Neural cell (in vitro differentiated cells): ENCODE measurements at regions not wholly inside any gene's neighbourhood (a gene's known extent, or its start where the extent isn't known, plus 50 kb on each side); places are given as distances from the start of the nearest gene placed in this dataset.

Source experiments
- H2AFZ ChIP-seq: fragments of 200-600, 300-800 bp; sonication (generic), shearing (Covaris generic); 2 replicates; pipeline ENCODE4 v1.6.0; 2014; ENCODE audit warnings: low read depth, mild to moderate bottlenecking, antibody characterized with exemption, low read length, moderate library complexity
- H3F3A ChIP-seq: fragments of 200-600 bp; shearing (Covaris generic); 2 replicates; pipeline ENCODE4 v1.6.1; 2016; ENCODE audit warnings: mild to moderate bottlenecking, moderate library complexity, mixed read lengths, antibody characterized with exemption, low read length; ENCODE audit not compliant: insufficient read depth, poor library complexity, severe bottlenecking
- H3K27ac ChIP-seq: fragments of 200-600, 300-800 bp; sonication (generic), shearing (Covaris generic); 2 replicates; pipeline ENCODE4 v1.5.1; 2014; ENCODE audit warnings: mild to moderate bottlenecking, low read length, moderate library complexity
- H3K27me3 ChIP-seq: fragments of 300-800, 200-600 bp; sonication (generic), shearing (Covaris generic); 2 replicates; pipeline ENCODE4 v1.6.0; 2014; ENCODE audit warnings: mild to moderate bottlenecking, low read depth, low read length, moderate library complexity; ENCODE audit not compliant: insufficient read depth
- H3K36me3 ChIP-seq: fragments of 300-800, 200-600 bp; sonication (generic), shearing (Covaris generic); 2 replicates; pipeline ENCODE4 v1.5.1; 2014; ENCODE audit warnings: mild to moderate bottlenecking, antibody characterized with exemption, low read length, moderate library complexity; ENCODE audit not compliant: insufficient read depth
- H3K4me2 ChIP-seq: fragments of 300-800, 200-600 bp; sonication (generic), shearing (Covaris generic); 2 replicates; pipeline ENCODE4 v1.6.0; 2014; ENCODE audit warnings: mild to moderate bottlenecking, low read length
- H3K4me3 ChIP-seq: fragments of 300-800, 200-600 bp; sonication (generic), shearing (Covaris generic); 2 replicates; pipeline ENCODE4 v1.5.1; 2014; ENCODE audit warnings: mild to moderate bottlenecking, low read length, moderate library complexity
- H3K79me2 ChIP-seq: fragments of 200-600 bp; shearing (Covaris generic); replicated peaks from 2 replicates; pipeline ENCODE4 v1.6.0; 2014; ENCODE audit warnings: mild to moderate bottlenecking, low read length, moderate library complexity; ENCODE audit not compliant: insufficient read depth
- H3K9ac ChIP-seq: fragments of 300-800, 200-600 bp; sonication (generic), shearing (Covaris generic); 2 replicates; pipeline ENCODE4 v1.6.1; 2016; ENCODE audit warnings: mild to moderate bottlenecking, low read length, mixed read lengths
- H3K9me2 ChIP-seq: fragments of 200-600 bp; shearing (Covaris generic); 2 replicates; pipeline ENCODE4 v1.6.1; 2016; ENCODE audit warnings: mild to moderate bottlenecking, low read length, mixed read lengths; ENCODE audit not compliant: insufficient read depth
- H3K9me3 ChIP-seq: fragments of 200-600, 300-800 bp; sonication (generic), shearing (Covaris generic); 2 replicates; pipeline ENCODE4 v1.6.1; 2016; ENCODE audit warnings: mild to moderate bottlenecking, mixed run types, low read length, moderate library complexity, mixed read lengths
- H4K20me1 ChIP-seq: fragments of 200-600 bp; shearing (Covaris generic); 2 replicates; pipeline ENCODE4 v1.6.1; 2016; ENCODE audit warnings: mild to moderate bottlenecking, mixed run types; ENCODE audit not compliant: insufficient read depth
- CTCF ChIP-seq: fragments of 450-650 bp; IDR thresholded peaks from 2 replicates; pipeline ENCODE4 v1.5.1; 2014; ENCODE audit warnings: antibody characterized with exemption, mild to moderate bottlenecking, moderate library complexity; ENCODE audit not compliant: poor library complexity, severe bottlenecking
- EP300 ChIP-seq: fragments of 450-650 bp; conservative IDR thresholded peaks from 2 replicates; pipeline ENCODE4 v1.6.1; 2014; ENCODE audit warnings: antibody characterized with exemption, mild to moderate bottlenecking, moderate library complexity; ENCODE audit not compliant: poor library complexity, severe bottlenecking
- EZH2 ChIP-seq: fragments of 200-600, 300-800 bp; shearing (Covaris generic), sonication (generic); IDR thresholded peaks from 2 replicates; pipeline ENCODE4 v1.6.1; 2014; ENCODE audit warnings: antibody characterized with exemption, low read length, borderline replicate concordance, mild to moderate bottlenecking; ENCODE audit not compliant: insufficient read depth, poor library complexity, severe bottlenecking
- MXI1 ChIP-seq: fragments of 450-650 bp; conservative IDR thresholded peaks from 2 replicates; pipeline ENCODE4 v1.6.1; 2014; ENCODE audit warnings: antibody characterized with exemption, mild to moderate bottlenecking; ENCODE audit not compliant: poor library complexity, severe bottlenecking
- POLR2AphosphoS5 ChIP-seq: IDR thresholded peaks from 2 replicates; pipeline ENCODE4 v1.6.1; 2012
- RAD21 ChIP-seq: fragments of 450-650 bp; conservative IDR thresholded peaks from 2 replicates; pipeline ENCODE4 v1.6.1; 2014; ENCODE audit warnings: antibody characterized with exemption, mild to moderate bottlenecking, moderate library complexity
- SMC3 ChIP-seq: fragments of 450-650 bp; conservative IDR thresholded peaks from 2 replicates; pipeline ENCODE4 v1.6.1; 2014; ENCODE audit warnings: antibody characterized with exemption, mild to moderate bottlenecking, moderate library complexity; ENCODE audit not compliant: poor library complexity
- TAF1 ChIP-seq: IDR thresholded peaks from 2 replicates; pipeline ENCODE4 v1.6.1; 2012; ENCODE audit warnings: low read depth
- TF ChIP-seq, protein P1 (sequence below): IDR thresholded peaks from 2 replicates; pipeline ENCODE4 v1.6.1; 2012; ENCODE audit warnings: borderline replicate concordance

GRCh38 chrX:42930071-42930470, 152.1 kb upstream of the PPP1R2C start:
- no peak overlapping the region for H3K4me3 ChIP-seq
- no peak overlapping the region for H2AFZ ChIP-seq
- H3K9me2 ChIP-seq = no peaks in the 10 kb centered on the region
- H3K9ac ChIP-seq = no peak overlapping the region
- no peaks in the 10 kb centered on the region for H3K9me3 ChIP-seq
- H3K27ac ChIP-seq = no peak overlapping the region
- no peak overlapping the region for H3K4me2 ChIP-seq
- H3K36me3 ChIP-seq = no peaks in the 10 kb centered on the region
- TF ChIP-seq POLR2AphosphoS5 = no peak
- TF ChIP-seq, protein P1, sequence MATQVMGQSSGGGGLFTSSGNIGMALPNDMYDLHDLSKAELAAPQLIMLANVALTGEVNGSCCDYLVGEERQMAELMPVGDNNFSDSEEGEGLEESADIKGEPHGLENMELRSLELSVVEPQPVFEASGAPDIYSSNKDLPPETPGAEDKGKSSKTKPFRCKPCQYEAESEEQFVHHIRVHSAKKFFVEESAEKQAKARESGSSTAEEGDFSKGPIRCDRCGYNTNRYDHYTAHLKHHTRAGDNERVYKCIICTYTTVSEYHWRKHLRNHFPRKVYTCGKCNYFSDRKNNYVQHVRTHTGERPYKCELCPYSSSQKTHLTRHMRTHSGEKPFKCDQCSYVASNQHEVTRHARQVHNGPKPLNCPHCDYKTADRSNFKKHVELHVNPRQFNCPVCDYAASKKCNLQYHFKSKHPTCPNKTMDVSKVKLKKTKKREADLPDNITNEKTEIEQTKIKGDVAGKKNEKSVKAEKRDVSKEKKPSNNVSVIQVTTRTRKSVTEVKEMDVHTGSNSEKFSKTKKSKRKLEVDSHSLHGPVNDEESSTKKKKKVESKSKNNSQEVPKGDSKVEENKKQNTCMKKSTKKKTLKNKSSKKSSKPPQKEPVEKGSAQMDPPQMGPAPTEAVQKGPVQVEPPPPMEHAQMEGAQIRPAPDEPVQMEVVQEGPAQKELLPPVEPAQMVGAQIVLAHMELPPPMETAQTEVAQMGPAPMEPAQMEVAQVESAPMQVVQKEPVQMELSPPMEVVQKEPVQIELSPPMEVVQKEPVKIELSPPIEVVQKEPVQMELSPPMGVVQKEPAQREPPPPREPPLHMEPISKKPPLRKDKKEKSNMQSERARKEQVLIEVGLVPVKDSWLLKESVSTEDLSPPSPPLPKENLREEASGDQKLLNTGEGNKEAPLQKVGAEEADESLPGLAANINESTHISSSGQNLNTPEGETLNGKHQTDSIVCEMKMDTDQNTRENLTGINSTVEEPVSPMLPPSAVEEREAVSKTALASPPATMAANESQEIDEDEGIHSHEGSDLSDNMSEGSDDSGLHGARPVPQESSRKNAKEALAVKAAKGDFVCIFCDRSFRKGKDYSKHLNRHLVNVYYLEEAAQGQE = no peak
- TF ChIP-seq RAD21 = no peak
- TF ChIP-seq EP300 = no peak
- no peak for TF ChIP-seq EZH2
- TF ChIP-seq SMC3 = no peak
- TF ChIP-seq TAF1 = no peak
- TF ChIP-seq CTCF = no peak
- H3K79me2 ChIP-seq = no peaks in the 10 kb centered on the region
- no peaks in the 10 kb centered on the region for H3K27me3 ChIP-seq
- no peaks in the 10 kb centered on the region for H3F3A ChIP-seq
- no peaks in the 10 kb centered on the region for H4K20me1 ChIP-seq

- H3K36me3 ChIP-seq = no peaks in the 10 kb centered on the region
- H3K27me3 ChIP-seq = no peaks in the 10 kb centered on the region
- H3K9me3 ChIP-seq = no peaks in the 10 kb centered on the region
- H3F3A ChIP-seq = no peaks in the 10 kb centered on the region
- H3K4me2 ChIP-seq = no peak overlapping the region
- H4K20me1 ChIP-seq = no peaks in the 10 kb centered on the region
- no peak overlapping the region for H3K4me3 ChIP-seq
- no peak overlapping the region for H2AFZ ChIP-seq
- H3K9ac ChIP-seq = no peak overlapping the region
- H3K9me2 ChIP-seq = no peaks in the 10 kb centered on the region
- H3K27ac ChIP-seq = no peak overlapping the region
- no peaks in the 10 kb centered on the region for H3K79me2 ChIP-seq
- TF ChIP-seq, protein P1 = no peak
- TF ChIP-seq SMC3 = no peak
- TF ChIP-seq MXI1 = no peak
Measured at GRCh38 chrX:42930951-42931350, 153.0 kb upstream of the PPP1R2C start.
